Left colon (tissue), 2 donors: ENCODE measurements at regions not wholly inside any gene's neighbourhood (a gene's known extent, or its start where the extent isn't known, plus 50 kb on each side); places are given as distances from the start of the nearest gene placed in this dataset.
"Not testable (repeated sequence)": the region's sequence is repeated elsewhere in the genome, so short reads cannot be mapped to it uniquely, and the experiment has no call there.

Source experiments
- ATAC-seq: fragments of 200-7000 bp; cut with Tn5 transposase; one replicate; pipeline ENCODE4 v1.9.1; 2020; ENCODE audit warnings: mild to moderate bottlenecking, moderate library complexity
- DNase-seq, 2 donors: peaks; one replicate each; pipeline ENCODE4 v3.0.0-alpha.2; 2020
- intact Hi-C, 2 donors: fragments of 100-400 bp; cut with DNase I in 1 of 2; cut with micrococcal nuclease in 1 of 2; formaldehyde crosslinking; loops; one replicate each; pipeline versions ENCODE4 v1.11.2 to v1.14.0; 2022; cut with DNase I, micrococcal nuclease
- donor health status: DM: no; HTN: no; CAD: no.
- donor health status: DM: yes; HTN: yes; CAD: no.

GRCh38 chr11:28787897-28788296 lies 679.7 kb downstream of the METTL15 start:
- ATAC-seq, intact Hi-C loops, DNase-seq: not testable (repeated sequence)

- DNase-seq: no peak
- ATAC-seq: no peak
- intact Hi-C loops: no loop called here
Observed at GRCh38 chr11:28777126-28777525, 668.9 kb downstream of the METTL15 start.

- DNase-seq: no peak
- intact Hi-C loops: no loop called here
- ATAC-seq: no peak
Observed at GRCh38 chr11:28773606-28774005, 665.4 kb downstream of the METTL15 start.

DNA sequence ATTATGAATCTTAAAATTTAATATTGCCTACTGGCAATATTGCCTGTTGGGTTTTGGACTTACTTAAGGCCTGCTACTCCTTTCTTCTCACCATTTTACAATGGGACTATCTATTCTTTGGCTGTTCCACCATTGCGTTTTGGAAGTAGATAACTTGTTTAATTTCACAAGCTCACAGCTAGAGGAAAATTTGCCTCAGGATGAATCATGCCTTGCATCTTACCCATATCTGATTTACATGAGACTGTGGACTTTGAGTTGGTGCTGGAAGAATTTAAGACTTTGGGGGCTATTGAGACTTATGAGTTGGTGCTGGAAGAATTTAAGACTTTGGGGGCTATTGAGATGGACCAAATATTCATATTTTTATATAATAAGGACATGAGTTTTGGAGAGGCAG lies 662.6 kb downstream of the METTL15 start:
- DNase-seq (no peak), ATAC-seq (no peak)
- intact Hi-C loops: no loop called here

DNA sequence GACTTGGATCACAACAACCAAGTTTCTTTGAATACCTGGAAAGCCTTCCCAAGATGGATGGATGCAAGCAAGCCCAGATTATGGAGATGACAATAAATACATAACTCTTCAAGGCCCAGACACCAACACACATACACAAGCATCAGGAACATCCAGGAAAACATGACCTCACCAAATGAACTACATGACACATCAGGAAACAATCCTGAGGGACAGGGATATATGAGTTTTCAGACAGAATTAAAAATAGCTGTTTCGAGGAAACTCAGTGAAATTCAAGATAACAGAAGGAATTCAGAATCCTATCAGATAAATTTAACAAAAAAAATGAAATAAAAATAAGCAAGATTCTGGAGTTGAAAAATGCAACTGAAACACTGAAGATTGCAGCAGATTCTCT lies 659.4 kb downstream of the METTL15 start:
- intact Hi-C loops: no loop called here
- ATAC-seq (no peak), DNase-seq (no peak)

- ATAC-seq (no peak), DNase-seq (no peak)
- intact Hi-C loops: no loop called here
Observed at GRCh38 chr11:28763876-28764275, 655.7 kb downstream of the METTL15 start.

DNA sequence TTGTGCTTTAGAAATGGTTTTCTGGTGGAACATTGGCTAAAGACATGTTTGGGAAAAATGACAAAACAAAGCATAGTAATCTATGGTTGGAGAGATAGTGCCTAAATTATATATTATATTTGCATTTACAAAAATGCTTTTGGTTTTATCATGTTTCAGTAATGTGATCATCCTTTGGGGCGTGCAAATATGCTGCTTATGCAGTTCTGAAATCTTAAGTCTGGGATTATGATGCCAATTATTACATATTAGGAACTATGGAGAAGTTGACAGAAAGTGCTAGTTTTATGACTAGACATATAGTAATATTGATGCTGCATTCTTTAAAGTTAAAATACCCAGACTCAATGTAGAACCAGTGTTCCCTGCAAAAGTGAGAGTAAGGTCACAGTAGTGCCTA lies 655.0 kb downstream of the METTL15 start:
- ATAC-seq (no peak), DNase-seq (no peak)
- intact Hi-C loops: no loop called here

DNA sequence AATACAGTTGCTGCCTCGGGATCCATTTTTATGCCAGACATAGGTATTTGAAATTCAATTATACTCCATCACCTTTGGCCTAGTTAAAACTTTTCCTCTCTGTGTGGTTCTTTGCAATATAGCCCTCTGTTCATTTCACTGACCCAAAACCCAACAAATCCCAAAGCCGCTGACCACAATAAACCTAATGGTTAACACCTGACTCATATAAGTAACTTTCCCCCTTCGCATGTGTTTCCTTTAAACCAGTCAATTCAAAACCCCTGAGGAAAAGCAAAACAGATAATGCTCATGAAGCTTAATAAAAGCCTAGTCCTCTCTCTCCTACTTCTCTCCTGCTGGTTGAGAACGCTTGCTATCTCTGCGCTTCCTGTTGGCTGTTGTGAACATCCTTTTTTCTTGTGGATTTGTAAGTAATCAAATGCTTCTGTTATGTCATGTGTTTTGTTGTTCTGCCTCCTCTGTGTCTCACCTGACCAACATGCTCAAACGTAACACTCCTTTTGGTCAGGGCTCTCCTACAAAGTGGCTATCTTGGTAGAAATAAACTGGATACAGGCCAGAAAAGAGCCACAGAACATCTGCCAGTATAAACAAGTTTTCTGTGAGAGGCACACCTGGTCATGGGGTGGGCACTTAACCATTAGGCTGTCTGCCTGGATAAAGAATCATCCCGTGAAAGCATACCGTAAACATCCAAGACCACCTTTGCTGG lies 652.6 kb downstream of the METTL15 start:
- intact Hi-C loops: no loop called here
- DNase-seq (no peak), ATAC-seq (no peak)

- DNase-seq: no peak
- ATAC-seq: peak; percentile 82
- intact Hi-C loops: no loop called here
Observed at GRCh38 chr11:28759311-28759710, 651.1 kb downstream of the METTL15 start.

DNA sequence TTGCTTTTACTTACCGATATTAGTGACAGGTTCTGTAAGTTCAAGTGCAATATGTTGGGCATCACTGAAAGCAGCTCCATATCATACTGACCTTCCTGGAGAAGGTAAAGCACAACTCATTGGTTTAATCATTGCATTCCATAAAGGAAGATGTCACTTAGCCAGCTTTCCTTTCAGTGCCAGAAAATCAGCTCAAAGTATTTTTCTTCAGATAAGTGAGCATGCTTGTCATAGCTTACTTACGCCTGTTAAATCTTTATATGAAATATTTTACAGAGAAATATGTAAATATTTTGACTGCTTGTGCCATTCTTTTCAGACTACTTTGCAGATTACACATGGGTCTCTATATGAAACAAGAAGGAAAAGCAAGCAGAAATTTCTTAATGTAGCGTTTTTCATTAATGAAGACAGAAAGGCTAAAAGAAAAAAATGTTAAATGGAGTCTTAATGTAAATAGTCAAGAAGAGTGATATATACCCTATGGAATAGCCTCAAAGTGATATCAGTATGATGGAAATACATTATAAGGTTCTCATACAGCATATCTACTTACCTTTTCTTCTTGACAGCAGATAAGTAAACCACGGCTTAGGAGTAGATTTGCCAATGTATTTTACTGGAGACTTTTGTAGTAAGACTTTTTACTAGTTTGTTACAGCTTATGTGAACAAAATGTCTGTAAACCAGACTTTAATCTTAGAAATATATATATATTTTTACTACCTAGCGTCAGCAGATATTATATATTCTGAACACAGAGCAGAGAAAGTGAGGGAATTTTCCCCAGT lies 649.7 kb downstream of the METTL15 start:
- intact Hi-C loops: no loop called here
- DNase-seq (no peak), ATAC-seq (no peak)

DNA sequence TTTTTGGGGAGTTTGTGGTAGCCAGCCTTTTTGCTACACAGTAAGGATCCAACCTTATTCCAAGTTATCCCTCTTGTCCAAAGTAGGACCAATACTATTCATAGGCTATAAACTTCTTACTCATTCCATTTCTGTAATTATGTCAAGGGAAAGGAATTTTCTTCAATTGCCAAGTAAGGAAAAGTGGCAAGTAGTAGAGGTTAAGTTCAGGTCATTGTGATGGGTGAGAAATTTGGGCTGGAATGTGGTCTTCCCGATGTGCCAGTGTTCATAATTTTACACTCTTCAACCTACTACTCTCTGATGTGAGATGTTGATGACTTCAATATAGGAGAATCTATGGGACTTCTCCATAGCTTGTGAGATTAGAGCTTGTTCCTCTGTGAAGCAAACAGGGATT lies 648.8 kb downstream of the METTL15 start:
- ATAC-seq: no peak
- intact Hi-C loops: no loop called here

DNA sequence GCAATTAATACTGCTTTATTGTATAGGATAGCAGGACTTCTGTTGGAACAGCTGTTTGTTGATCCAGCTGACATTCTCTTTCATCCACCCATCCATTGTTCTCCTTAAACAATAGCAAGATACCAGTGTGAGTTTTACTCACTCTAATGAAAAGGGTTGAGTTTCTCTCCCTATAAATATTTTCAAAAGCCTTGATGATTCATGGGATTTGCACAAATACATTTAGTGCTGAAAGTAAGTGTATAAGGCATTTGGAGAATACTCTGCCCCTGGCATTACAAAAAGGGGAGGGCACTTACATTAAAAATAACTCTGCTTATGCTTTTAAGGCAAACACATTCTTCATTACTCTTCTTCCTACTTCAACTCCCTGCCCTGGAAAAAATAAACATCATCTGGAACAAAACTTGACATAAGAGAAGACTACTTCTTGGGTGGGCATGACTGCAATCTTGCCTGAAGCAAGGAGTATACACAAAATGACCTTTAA lies 634.9 kb downstream of the METTL15 start:
- no peak for ATAC-seq
- intact Hi-C loops: no loop called here
- DNase-seq: no peak

More for the DNA sequence above, 648.8 kb downstream of the METTL15 start:
- DNase-seq: no peak

DNA sequence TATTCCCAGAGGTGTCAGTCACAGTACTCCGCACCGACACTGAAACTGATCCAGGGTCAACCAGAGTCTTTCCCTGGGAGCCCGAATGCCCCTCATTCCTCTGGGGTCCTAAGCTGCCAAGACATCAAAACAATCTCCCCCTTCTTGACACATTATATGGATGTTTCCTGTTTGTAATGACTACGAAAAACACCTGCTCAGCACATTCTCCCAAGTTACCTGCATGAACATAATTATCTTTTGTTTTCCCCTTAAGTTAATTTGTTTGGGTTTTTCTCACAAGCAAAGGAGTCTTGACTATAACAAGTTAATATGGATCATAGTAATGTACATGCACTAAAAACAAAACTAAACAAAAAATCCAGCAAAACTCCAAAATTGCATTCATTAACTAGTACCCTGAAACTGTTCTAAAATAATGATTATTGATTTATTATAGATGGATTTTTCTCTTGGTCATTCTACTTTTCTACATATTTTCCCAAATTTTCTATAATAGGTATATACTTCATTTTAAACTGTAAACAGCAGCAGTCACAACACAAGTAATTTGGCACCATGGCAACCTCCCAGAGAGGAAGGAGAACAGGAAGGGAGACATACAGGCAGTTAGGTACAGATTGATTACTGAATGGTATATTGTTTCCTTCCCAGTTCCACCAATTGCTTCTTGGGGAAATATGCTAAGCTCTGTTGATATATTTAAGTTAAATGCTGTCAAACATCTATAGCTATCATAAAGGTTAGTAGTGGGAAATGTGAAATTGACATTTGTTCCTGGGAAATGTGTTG lies 631.5 kb downstream of the METTL15 start:
- intact Hi-C loops: no loop called here
- DNase-seq (no peak), ATAC-seq (no peak)

GRCh38 chr11:28738549-28738948 lies 630.4 kb downstream of the METTL15 start:
- intact Hi-C loops: no loop called here
- no peak for DNase-seq
- ATAC-seq: no peak

- ATAC-seq: no peak
- intact Hi-C loops: no loop called here
Observed at GRCh38 chr11:28736256-28736655, 628.1 kb downstream of the METTL15 start.

GRCh38 chr11:28735511-28735910 lies 627.3 kb downstream of the METTL15 start:
- intact Hi-C loops: no loop called here
- ATAC-seq (no peak), DNase-seq (no peak)

More at GRCh38 chr11:28736256-28736655, 628.1 kb downstream of the METTL15 start:
- DNase-seq: no peak

DNA sequence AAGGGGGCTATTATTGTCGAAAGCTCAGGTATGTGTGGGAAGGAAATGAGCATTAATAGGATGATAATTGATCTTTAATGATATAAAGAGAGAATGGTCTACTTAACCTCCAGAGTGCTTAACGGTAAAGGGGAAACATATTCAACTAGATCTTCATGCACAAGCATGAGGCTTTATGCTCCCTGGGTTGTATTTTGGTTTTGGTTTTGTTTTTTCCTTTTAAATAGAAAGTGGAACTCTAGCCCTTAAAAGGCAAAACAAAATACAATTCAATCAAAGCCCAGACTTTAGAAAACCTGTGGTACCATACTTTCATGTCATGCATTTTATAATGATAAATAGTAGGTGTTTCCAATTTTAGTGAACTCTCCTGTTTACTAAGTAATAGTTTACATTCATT lies 622.7 kb downstream of the METTL15 start:
- no peak for ATAC-seq
- intact Hi-C loops: no loop called here
- DNase-seq: no peak

DNA sequence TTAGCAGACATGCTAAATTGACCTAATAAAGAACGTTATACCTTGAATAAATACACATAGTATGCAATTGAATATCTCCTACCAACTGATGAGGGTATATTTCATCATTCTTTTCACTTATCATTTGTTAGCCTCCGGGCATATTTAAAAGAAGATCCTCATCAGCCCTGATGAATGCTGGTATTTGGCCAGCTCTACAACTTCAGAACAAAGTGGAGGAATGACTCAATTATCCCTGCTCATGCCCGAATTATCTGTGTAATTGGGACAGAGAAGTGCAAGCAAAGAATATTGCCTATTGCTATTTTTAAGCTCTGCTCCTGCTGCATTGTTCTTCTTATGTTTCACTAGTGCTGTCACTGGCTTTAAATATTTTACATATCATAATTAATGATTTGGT lies 622.1 kb downstream of the METTL15 start:
- intact Hi-C loops: no loop called here
- no peak for ATAC-seq
- no peak for DNase-seq

- ATAC-seq: no peak
- DNase-seq: no peak
- intact Hi-C loops: no loop called here
Observed at GRCh38 chr11:28729339-28729738, 621.2 kb downstream of the METTL15 start.

DNA sequence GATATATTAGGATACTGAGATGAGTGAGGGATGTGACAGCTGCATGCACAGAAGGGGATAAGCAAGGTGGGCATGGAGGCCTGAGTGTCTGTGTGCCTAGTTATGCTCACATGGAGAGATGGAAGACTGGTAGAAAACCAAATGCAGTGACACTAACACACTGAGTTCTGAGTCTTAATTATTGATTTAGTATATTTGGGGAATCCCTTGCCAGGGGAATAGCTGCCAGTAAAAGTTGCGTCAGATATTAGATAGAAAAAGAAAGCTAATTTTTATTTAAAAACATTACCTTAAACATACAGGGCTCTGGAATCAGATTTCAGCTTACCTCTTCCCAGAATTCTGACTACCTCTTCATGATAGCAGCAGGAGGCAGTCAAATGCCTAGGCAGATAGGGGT lies 620.5 kb downstream of the METTL15 start:
- no peak for ATAC-seq

More for the DNA sequence above, 620.5 kb downstream of the METTL15 start:
- DNase-seq: no peak
- intact Hi-C loops: no loop called here
